GM21447 (cell line): ENCODE measurements at regions not wholly inside any gene's neighbourhood (a gene's known extent, or its start where the extent isn't known, plus 50 kb on each side); places are given as distances from the start of the nearest gene placed in this dataset.

ENCODE experiments used
- ATAC-seq: cut with Tn5 transposase; IDR thresholded peaks from one replicate; pipeline ENCODE4 v1.9.1; 2021; ENCODE audit not compliant: unreplicated experiment

GRCh38 chr9:71383308-71383940, 262.0 kb upstream of the TRPM3 start:
- ATAC-seq: no peak

GRCh38 chr9:71368157-71368556, 246.7 kb upstream of the TRPM3 start:
- ATAC-seq: no peak

- no peak for ATAC-seq
Measured at GRCh38 chr9:71364186-71364955, 242.9 kb upstream of the TRPM3 start.

GRCh38 chr9:71363286-71363961, 242.0 kb upstream of the TRPM3 start:
- no peak for ATAC-seq

GRCh38 chr9:71361357-71361756, 239.9 kb upstream of the TRPM3 start:
- no peak for ATAC-seq

- ATAC-seq: no peak
Measured at GRCh38 chr9:71357346-71357745, 235.9 kb upstream of the TRPM3 start.

- no peak for ATAC-seq
Measured at GRCh38 chr9:71355884-71356283, 234.5 kb upstream of the TRPM3 start.

GRCh38 chr9:71353720-71354119, 232.3 kb upstream of the TRPM3 start:
- no peak for ATAC-seq

GRCh38 chr9:71352837-71353236, 231.4 kb upstream of the TRPM3 start:
- ATAC-seq: no peak

- no peak for ATAC-seq
Measured at GRCh38 chr9:71349218-71349617, 227.8 kb upstream of the TRPM3 start.

GRCh38 chr9:71333321-71333720, 211.9 kb upstream of the TRPM3 start:
- no peak for ATAC-seq

GRCh38 chr9:71331603-71332002, 210.2 kb upstream of the TRPM3 start:
- ATAC-seq: no peak

GRCh38 chr9:71329873-71330272, 208.5 kb upstream of the TRPM3 start:
- ATAC-seq: no peak

GRCh38 chr9:71326360-71326759, 204.9 kb upstream of the TRPM3 start:
- ATAC-seq: no peak

GRCh38 chr9:71323357-71323756, 201.9 kb upstream of the TRPM3 start:
- no peak for ATAC-seq

GRCh38 chr9:71322311-71322710, 200.9 kb upstream of the TRPM3 start:
- ATAC-seq: no peak

- no peak for ATAC-seq
Measured at GRCh38 chr9:71308454-71308853, 187.0 kb upstream of the TRPM3 start.

GRCh38 chr9:71306134-71306533, 184.7 kb upstream of the TRPM3 start:
- ATAC-seq: no peak

GRCh38 chr9:71303351-71303750, 181.9 kb upstream of the TRPM3 start:
- ATAC-seq: no peak

- ATAC-seq: peak; percentile 73
Measured at GRCh38 chr9:71302776-71303175, 181.4 kb upstream of the TRPM3 start.

- no peak for ATAC-seq
Measured at GRCh38 chr9:71295928-71296327, 174.5 kb upstream of the TRPM3 start.

- ATAC-seq: no peak
Measured at GRCh38 chr9:71286146-71286545, 164.7 kb upstream of the TRPM3 start.
